BLaER1 treated with 17β-estradiol and CSF1 and Interleukin-3, amounts not matched to agents 10 nM and 100 nM (cell line): ENCODE measurements at regions not wholly inside any gene's neighbourhood (a gene's known extent, or its start where the extent isn't known, plus 50 kb on each side); places are given as distances from the start of the nearest gene placed in this dataset.
"Not testable (repeated sequence)": the region's sequence is repeated elsewhere in the genome, so short reads cannot be mapped to it uniquely, and the experiment has no call there.

Experiments
- H3K27ac ChIP-seq, 11 experiments: shearing (Covaris generic); formaldehyde crosslinking; 2 replicates each; pipeline ENCODE4 v1.8.1; 2022
- H3K27me3 ChIP-seq, 11 experiments: shearing (Covaris generic); formaldehyde crosslinking; 2 replicates each; pipeline ENCODE4 v1.8.1; 2022
- H3K36me3 ChIP-seq, 11 experiments: shearing (Covaris generic); formaldehyde crosslinking; 2 replicates each; pipeline ENCODE4 v1.8.1; 2022
- H3K4me1 ChIP-seq, 10 experiments: shearing (Covaris generic); formaldehyde crosslinking; 2 replicates each; pipeline ENCODE4 v1.8.1; 2022
- H3K4me2 ChIP-seq, 11 experiments: shearing (Covaris generic); formaldehyde crosslinking; 2 replicates each; pipeline ENCODE4 v1.8.1; 2022
- H3K4me3 ChIP-seq, 10 experiments: shearing (Covaris generic); formaldehyde crosslinking; 2 replicates each; pipeline ENCODE4 v1.8.1; 2022
- H3K9ac ChIP-seq, 11 experiments: shearing (Covaris generic); formaldehyde crosslinking; 2 replicates each; pipeline ENCODE4 v1.8.1; 2022
- H3K9me3 ChIP-seq, 11 experiments: shearing (Covaris generic); formaldehyde crosslinking; replicated peaks in 1 of 11; 2 replicates each; pipeline ENCODE4 v1.8.1; 2022
- H4K20me1 ChIP-seq, 11 experiments: shearing (Covaris generic); formaldehyde crosslinking; 2 replicates each; pipeline ENCODE4 v1.8.1; 2022
- Cebpa-rat ChIP-seq, 11 experiments: shearing (Covaris generic); IDR thresholded peaks; 2 replicates each; pipeline ENCODE4 v1.8.1; 2022

GRCh38 chr11:13210424-13210823 lies 67.2 kb upstream of the BMAL1 start:
- H3K27ac ChIP-seq = peak overlapping the region in 5 of 11 experiments; percentile 37 to 93 (median 88); a peak in 6 of 22 replicates
- H4K20me1 ChIP-seq = no peaks in the 10 kb centered on the region
- peaks cover 17 to 52% (median 48%) of the 10 kb centered on the region in 10 experiments for H3K4me1 ChIP-seq
- no peaks in the 10 kb centered on the region for H3K36me3 ChIP-seq
- TF ChIP-seq Cebpa-rat (IDR thresholded peaks at IDR 0.05) = no peak
- no peaks in the 10 kb centered on the region for H3K9me3 ChIP-seq
- H3K4me2 ChIP-seq = peak overlapping the region in 3 of 11 experiments; percentile 81 to 93 (median 83); a peak in 2 of 22 replicates
- peak overlapping the region in 2 of 11 experiments; percentile 12 to 21; a peak in 1 of 22 replicates for H3K9ac ChIP-seq
- H3K27me3 ChIP-seq = no peaks in the 10 kb centered on the region
- no peak overlapping the region for H3K4me3 ChIP-seq

GRCh38 chr11:13214276-13214675 lies 63.3 kb upstream of the BMAL1 start:
- no peak overlapping the region for H3K9ac ChIP-seq
- TF ChIP-seq Cebpa-rat (IDR thresholded peaks at IDR 0.05) = no peak
- no peaks in the 10 kb centered on the region; a peak in 1 of 22 replicates for H3K9me3 ChIP-seq
- H3K4me1 ChIP-seq = peaks cover 0 to 37% (median 21%) of the 10 kb centered on the region in 10 experiments; a peak in 16 of 20 replicates
- no peaks in the 10 kb centered on the region for H3K27me3 ChIP-seq
- no peak overlapping the region for H3K4me2 ChIP-seq
- H3K36me3 ChIP-seq = no peaks in the 10 kb centered on the region
- H4K20me1 ChIP-seq = no peaks in the 10 kb centered on the region
- no peak overlapping the region for H3K4me3 ChIP-seq
- H3K27ac ChIP-seq = no peak overlapping the region

GRCh38 chr11:13215149-13215548 lies 62.4 kb upstream of the BMAL1 start:
- no peak for TF ChIP-seq Cebpa-rat (IDR thresholded peaks at IDR 0.05)
- Histone ChIP-seq H3K9me3 (no peaks in the 10 kb centered on the region; a peak in 1 of 22 replicates), H3K9ac (no peak overlapping the region), H3K36me3 (no peaks in the 10 kb centered on the region), H3K27ac (no peak overlapping the region), H3K27me3 (no peaks in the 10 kb centered on the region), H4K20me1 (no peaks in the 10 kb centered on the region), H3K4me3 (no peak overlapping the region), H3K4me1 (peaks cover 0 to 28% (median 13%) of the 10 kb centered on the region in 10 experiments; a peak in 16 of 20 replicates), H3K4me2 (no peak overlapping the region; a peak in 1 of 22 replicates)

GRCh38 chr11:13216019-13216710 lies 61.4 kb upstream of the BMAL1 start:
- Histone ChIP-seq H3K27me3 (no peaks in the 10 kb centered on the region), H3K27ac (peak overlapping the region in 6 of 11 experiments; percentile 16 to 80 (median 36); a peak in 7 of 22 replicates), H3K36me3 (no peaks in the 10 kb centered on the region), H3K4me2 (peak overlapping the region in 7 of 11 experiments; percentile 9 to 75 (median 65); a peak in 13 of 22 replicates), H4K20me1 (no peaks in the 10 kb centered on the region), H3K9ac (peak overlapping the region in 2 of 11 experiments; percentile 33 to 62; a peak in 4 of 22 replicates), H3K4me1 (peaks cover 0 to 27% (median 12%) of the 10 kb centered on the region in 10 experiments; a peak in 13 of 20 replicates), H3K9me3 (no peaks in the 10 kb centered on the region; a peak in 1 of 22 replicates), H3K4me3 (no peak overlapping the region)
- no peak for TF ChIP-seq Cebpa-rat (IDR thresholded peaks at IDR 0.05)

DNA sequence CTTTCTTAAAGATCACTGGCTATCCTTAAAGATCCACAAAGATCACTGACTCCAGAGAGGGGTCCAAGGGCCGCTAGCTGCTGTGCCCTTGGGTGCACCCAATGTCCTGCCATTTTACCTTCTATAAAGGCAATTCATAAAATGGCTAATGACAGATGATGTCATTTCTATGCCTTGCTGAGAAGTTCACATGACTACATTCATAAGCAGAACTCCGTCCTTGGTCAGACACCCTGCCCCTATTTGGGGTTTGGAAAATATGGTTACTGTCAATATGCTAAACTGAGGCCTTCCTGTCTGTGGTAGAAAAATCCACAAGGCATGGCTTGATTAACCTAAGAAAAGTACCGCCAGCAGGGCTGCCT lies 60.9 kb upstream of the BMAL1 start:
- Histone ChIP-seq H4K20me1 (no peaks in the 10 kb centered on the region), H3K4me2 (peak overlapping the region in 7 of 11 experiments; percentile 9 to 75 (median 65); a peak in 13 of 22 replicates), H3K27ac (peak overlapping the region in 4 of 11 experiments; percentile 16 to 80 (median 60); a peak in 6 of 22 replicates), H3K27me3 (no peaks in the 10 kb centered on the region), H3K4me1 (peaks cover 0 to 27% (median 12%) of the 10 kb centered on the region in 10 experiments; a peak in 13 of 20 replicates), H3K36me3 (no peaks in the 10 kb centered on the region), H3K4me3 (no peak overlapping the region), H3K9me3 (no peaks in the 10 kb centered on the region; a peak in 1 of 22 replicates), H3K9ac (peak overlapping the region in 2 of 11 experiments; percentile 26 to 62; a peak in 3 of 22 replicates)
- TF ChIP-seq Cebpa-rat (IDR thresholded peaks at IDR 0.05) = no peak

DNA sequence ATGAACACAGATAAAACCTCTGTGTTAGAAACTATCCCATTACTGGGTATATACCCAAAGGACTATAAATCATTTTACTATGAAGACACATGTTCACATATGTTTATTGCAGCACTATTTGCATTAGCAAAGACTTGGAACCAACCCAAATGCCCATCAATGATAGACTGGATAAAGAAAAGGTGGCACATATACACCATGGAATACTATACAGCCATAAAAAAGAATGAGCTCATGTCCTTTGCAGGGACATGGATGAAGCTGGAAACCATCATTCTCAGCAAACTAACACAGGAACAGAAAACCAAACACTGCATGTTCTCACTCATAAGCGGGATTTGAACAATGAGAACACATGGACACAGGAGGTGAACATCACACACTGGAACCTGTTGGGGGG lies 58.9 kb upstream of the BMAL1 start:
- peaks cover 0 to 27% (median 12%) of the 10 kb centered on the region in 10 experiments; a peak in 13 of 20 replicates for H3K4me1 ChIP-seq
- not testable (repeated sequence) for H3K27ac ChIP-seq, H3K27me3 ChIP-seq, H3K4me3 ChIP-seq, H3K9ac ChIP-seq, H4K20me1 ChIP-seq, H3K36me3 ChIP-seq, H3K4me2 ChIP-seq, H3K9me3 ChIP-seq

- no peaks in the 10 kb centered on the region for H4K20me1 ChIP-seq
- no peaks in the 10 kb centered on the region for H3K27me3 ChIP-seq
- H3K9ac ChIP-seq = no peak overlapping the region
- H3K36me3 ChIP-seq = no peaks in the 10 kb centered on the region
- H3K4me2 ChIP-seq = no peak overlapping the region
- H3K4me1 ChIP-seq = peaks cover 0 to 28% (median 12%) of the 10 kb centered on the region in 10 experiments; a peak in 13 of 20 replicates
- TF ChIP-seq Cebpa-rat (IDR thresholded peaks at IDR 0.05) = no peak
- no peak overlapping the region for H3K27ac ChIP-seq
- H3K4me3 ChIP-seq = no peak overlapping the region
- H3K9me3 ChIP-seq = no peaks in the 10 kb centered on the region; a peak in 1 of 22 replicates
These were observed 57.4 kb upstream of the BMAL1 start for GRCh38 chr11:13220148-13220547.

DNA sequence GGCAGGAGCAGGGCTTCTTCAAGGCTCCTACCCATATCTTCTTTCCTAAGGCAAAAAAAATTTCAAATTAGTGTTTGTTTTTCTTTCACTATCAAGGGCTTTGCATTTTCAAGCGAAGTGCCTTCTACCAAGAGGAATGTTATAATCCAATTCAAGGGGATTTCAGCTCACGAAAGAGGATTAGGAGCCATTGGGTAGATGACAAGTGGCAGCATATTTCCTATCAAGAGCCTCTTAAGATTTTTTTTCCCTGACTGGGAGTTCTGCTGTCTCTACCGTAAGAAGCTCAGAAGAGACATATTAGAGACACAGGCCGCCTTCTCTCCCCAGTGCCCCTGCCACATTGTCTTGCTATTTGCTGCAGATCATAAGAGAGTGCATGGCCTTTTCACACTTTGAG lies 55.9 kb upstream of the BMAL1 start:
- Histone ChIP-seq H3K4me1 (peaks cover 6 to 17% (median 9%) of the 10 kb centered on the region in 10 experiments; a peak in 15 of 20 replicates), H3K27me3 (no peaks in the 10 kb centered on the region), H4K20me1 (no peaks in the 10 kb centered on the region), H3K4me2 (no peak overlapping the region), H3K4me3 (no peak overlapping the region), H3K9ac (no peak overlapping the region), H3K9me3 (no peaks in the 10 kb centered on the region; a peak in 1 of 22 replicates), H3K27ac (no peak overlapping the region), H3K36me3 (no peaks in the 10 kb centered on the region)
- no peak for TF ChIP-seq Cebpa-rat (IDR thresholded peaks at IDR 0.05)

DNA sequence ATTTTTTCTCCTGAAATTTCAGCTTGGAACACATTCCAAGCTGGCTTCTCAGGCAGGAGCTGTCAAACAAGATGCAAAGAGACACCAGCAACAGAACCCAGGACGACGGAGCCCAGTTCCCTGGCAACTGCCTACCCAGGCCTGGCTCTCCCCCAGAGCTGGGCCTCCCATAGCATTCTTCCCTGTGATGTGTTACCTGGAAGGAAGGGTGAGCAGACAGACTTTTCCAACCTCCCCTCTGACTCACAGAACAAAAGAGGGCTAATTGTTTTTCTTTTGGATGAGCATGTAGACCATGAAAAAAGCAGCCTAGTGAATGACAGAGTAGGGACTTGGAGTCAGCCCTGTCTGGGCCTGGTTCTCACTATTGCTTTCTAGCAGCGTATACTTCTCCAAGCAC lies 55.3 kb upstream of the BMAL1 start:
- H3K27me3 ChIP-seq = no peaks in the 10 kb centered on the region
- peaks cover 2 to 14% (median 12%) of the 10 kb centered on the region in 10 experiments; a peak in 18 of 20 replicates for H3K4me1 ChIP-seq
- no peak overlapping the region for H3K4me2 ChIP-seq
- H3K9me3 ChIP-seq = no peaks in the 10 kb centered on the region; a peak in 1 of 22 replicates
- H3K4me3 ChIP-seq = no peak overlapping the region
- H4K20me1 ChIP-seq = no peaks in the 10 kb centered on the region
- no peak overlapping the region for H3K9ac ChIP-seq
- no peak overlapping the region for H3K27ac ChIP-seq
- no peaks in the 10 kb centered on the region for H3K36me3 ChIP-seq
- no peak for TF ChIP-seq Cebpa-rat (IDR thresholded peaks at IDR 0.05)
